Nephron progenitor cell (in vitro differentiated cells): ENCODE measurements at regions not wholly inside any gene's neighbourhood (a gene's known extent, or its start where the extent isn't known, plus 50 kb on each side); places are given as distances from the start of the nearest gene placed in this dataset.

Experiments
- DNase-seq: peaks from one replicate; pipeline ENCODE4 v3.0.0; 2021
- H3K27ac Mint-ChIP-seq: 2 replicates; pipeline ENCODE4 v1.8.0; 2021; ENCODE audit warnings: mild to moderate bottlenecking, moderate library complexity, mixed read lengths
- H3K27me3 Mint-ChIP-seq: 2 replicates; pipeline ENCODE4 v1.8.0; 2021; ENCODE audit warnings: mild to moderate bottlenecking, low read depth, mixed read lengths; ENCODE audit not compliant: poor library complexity
- H3K36me3 Mint-ChIP-seq: 2 replicates; pipeline ENCODE4 v1.8.0; 2021; ENCODE audit warnings: low read depth, mixed read lengths
- H3K4me1 Mint-ChIP-seq: 2 replicates; pipeline ENCODE4 v1.8.0; 2021; ENCODE audit warnings: mixed read lengths
- H3K4me3 Mint-ChIP-seq: 2 replicates; pipeline ENCODE4 v1.8.0; 2021; ENCODE audit warnings: mild to moderate bottlenecking, moderate library complexity, mixed read lengths
- H3K9me3 Mint-ChIP-seq: 2 replicates; pipeline ENCODE4 v1.8.0; 2021; ENCODE audit warnings: mild to moderate bottlenecking, moderate library complexity, mixed read lengths
- CTCF ChIP-seq: fragments of 200-600 bp; sonication (generic); IDR thresholded peaks from 2 replicates; pipeline ENCODE4 v1.5.0; 2021; ENCODE audit warnings: antibody characterized with exemption

DNA sequence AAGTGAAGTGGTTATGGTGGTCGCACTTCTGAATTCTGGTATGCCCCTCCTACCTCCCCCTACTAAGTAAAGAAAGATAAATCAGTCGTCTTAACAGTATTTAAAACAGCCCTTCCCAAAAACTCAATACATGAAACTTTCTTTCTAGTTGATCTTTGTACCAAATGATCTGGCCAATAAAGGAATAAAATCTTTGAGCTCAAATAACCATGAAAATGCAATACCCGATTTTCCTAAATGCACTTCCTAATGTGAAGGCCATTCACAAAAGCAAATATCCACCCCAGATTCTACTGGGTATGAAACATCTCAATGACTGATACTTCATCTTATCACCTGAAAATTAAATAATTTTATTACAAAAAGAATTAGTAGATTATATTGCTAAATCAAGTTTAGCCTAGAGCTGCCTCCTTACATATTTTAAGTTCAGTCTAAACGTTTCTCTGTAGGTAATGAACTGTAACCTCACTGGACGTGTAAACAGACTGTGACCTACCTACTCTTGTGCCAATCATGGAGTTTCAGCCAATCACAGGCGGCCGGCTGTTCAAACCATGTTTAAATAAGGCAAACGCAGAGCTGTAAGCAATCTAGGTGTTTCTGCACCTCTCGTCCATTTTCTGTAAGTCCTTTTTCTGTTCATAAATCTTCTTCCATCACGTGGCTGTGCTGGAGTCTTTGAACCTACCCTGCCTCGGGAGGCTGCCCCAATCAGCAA lies 146.9 kb upstream of the AKR1E2 start:
- Mint-ChIP-seq H3K4me1 (peaks cover 15% of the 10 kb centered on the region), H3K36me3 (no peaks in the 10 kb centered on the region), H3K4me3 (no peak overlapping the region), H3K27me3 (peaks cover 8% of the 10 kb centered on the region), H3K9me3 (no peaks in the 10 kb centered on the region), H3K27ac (no peak overlapping the region)
- TF ChIP-seq CTCF = no peak
- DNase-seq = no peak

- Mint-ChIP-seq H3K27ac (no peak overlapping the region), H3K9me3 (no peaks in the 10 kb centered on the region), H3K4me1 (peaks cover 15% of the 10 kb centered on the region), H3K27me3 (peaks cover 6% of the 10 kb centered on the region), H3K36me3 (no peaks in the 10 kb centered on the region), H3K4me3 (no peak overlapping the region)
- no peak for TF ChIP-seq CTCF
- no peak for DNase-seq
Measured at GRCh38 chr10:4678023-4678950, 147.7 kb upstream of the AKR1E2 start.

GRCh38 chr10:4677296-4678021 lies 148.5 kb upstream of the AKR1E2 start:
- DNase-seq = no peak
- Mint-ChIP-seq H3K27ac (no peak overlapping the region), H3K4me3 (no peak overlapping the region), H3K4me1 (peaks cover 15% of the 10 kb centered on the region), H3K27me3 (peaks cover 6% of the 10 kb centered on the region), H3K36me3 (no peaks in the 10 kb centered on the region), H3K9me3 (no peaks in the 10 kb centered on the region)
- no peak for TF ChIP-seq CTCF

- TF ChIP-seq CTCF = no peak
- no peaks in the 10 kb centered on the region for H3K36me3 Mint-ChIP-seq
- H3K4me1 Mint-ChIP-seq = peaks cover 19% of the 10 kb centered on the region
- H3K9me3 Mint-ChIP-seq = no peaks in the 10 kb centered on the region
- no peak overlapping the region for H3K4me3 Mint-ChIP-seq
- peaks cover 6% of the 10 kb centered on the region for H3K27me3 Mint-ChIP-seq
- no peak for DNase-seq
- H3K27ac Mint-ChIP-seq = no peak overlapping the region
Measured at GRCh38 chr10:4676566-4676965, 149.4 kb upstream of the AKR1E2 start.

DNA sequence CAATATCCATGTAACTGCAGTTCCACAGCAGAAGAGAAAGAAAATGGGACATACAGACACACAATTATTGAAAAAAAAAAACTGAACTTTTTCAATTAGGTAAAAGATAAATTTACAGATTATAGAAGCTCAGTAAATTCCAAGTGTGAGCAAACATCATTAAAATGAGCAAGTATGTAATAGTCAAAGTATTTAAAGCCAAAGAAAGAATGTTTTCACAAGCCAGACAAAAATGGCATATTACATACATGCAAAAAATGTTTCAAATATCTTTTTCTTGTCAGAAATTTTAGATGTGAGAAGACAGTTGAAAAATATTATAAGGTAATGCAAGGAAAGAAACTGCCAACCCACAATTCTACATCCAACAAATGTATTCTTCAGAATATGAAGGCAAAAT lies 150.2 kb upstream of the AKR1E2 start:
- no peak overlapping the region for H3K4me3 Mint-ChIP-seq
- H3K9me3 Mint-ChIP-seq = no peaks in the 10 kb centered on the region
- H3K4me1 Mint-ChIP-seq = peaks cover 23% of the 10 kb centered on the region
- DNase-seq = no peak
- TF ChIP-seq CTCF = no peak
- H3K27ac Mint-ChIP-seq = no peak overlapping the region
- no peaks in the 10 kb centered on the region for H3K36me3 Mint-ChIP-seq
- peaks cover 5% of the 10 kb centered on the region for H3K27me3 Mint-ChIP-seq
